ENCODE measurements at regions not wholly inside any gene's neighbourhood (a gene's known extent, or its start where the extent isn't known, plus 50 kb on each side); places are given as distances from the start of the nearest gene placed in this dataset.
A peak's percentile ranks its signal among the peaks of the same experiment; 100 is the strongest.

- DNase-seq (ENCODE audit: low spot score): no peak
These were observed 88.1 kb upstream of the C1QTNF7 start for GRCh38 chr4:15339737-15340136.

DNA sequence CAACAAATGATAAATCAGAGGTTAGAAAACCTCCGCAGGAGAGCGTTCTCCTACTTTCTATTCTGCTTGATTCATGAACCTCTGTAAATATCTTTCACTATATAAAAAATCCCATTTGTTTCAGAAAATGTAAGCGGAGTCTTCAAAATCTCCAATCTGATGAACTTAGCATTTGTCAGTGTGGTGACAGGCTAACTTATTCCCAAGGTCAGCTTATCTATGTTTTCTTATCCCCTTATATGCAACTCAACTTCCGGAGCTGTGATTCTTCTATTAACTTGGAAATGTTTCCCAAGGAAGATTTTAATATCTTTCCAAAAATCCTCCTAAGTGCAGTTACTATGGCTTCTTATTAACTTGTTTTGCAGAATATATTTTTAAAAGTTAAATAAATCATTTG lies 87.5 kb upstream of the C1QTNF7 start:
- no peak for DNase-seq (ENCODE audit: low spot score)

DNA sequence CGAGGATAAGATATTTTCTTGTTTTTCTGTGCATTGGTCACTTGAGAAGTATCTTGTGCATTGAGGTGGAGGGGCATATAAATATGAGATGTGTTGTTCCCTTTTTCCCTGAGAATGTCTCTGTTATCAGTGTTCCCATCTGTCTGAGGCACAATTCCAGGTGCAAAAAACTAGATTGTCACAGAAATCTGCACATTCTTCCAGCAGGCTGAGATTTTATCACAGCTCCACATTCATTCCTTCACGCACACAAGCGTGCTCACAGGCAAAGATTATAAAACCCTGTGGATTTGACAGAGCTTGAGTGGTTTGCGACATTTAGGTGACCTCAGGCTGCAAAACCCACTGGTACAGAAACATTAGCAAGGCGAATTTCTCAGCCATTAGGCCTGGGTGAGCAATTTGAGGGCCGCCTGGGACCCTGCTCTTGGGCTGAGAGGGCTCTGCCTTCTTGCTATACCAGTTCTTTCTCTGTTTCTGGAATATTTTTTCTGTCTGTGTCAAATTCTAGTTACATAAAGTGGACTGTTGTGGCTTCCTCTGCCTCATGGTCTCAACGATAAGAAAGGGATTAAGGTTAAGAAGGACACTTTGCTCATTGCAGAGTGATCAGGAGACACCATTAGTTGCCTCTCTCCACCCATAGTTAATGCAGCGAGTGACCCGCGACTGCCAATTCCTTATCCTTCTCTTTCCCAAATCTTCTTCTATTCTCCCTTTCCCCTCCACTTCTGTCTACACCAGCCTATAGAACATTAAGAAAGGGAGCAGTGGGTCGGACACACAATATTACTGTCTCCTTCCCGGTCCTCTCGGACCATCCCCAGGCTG lies 86.7 kb upstream of the C1QTNF7 start:
- DNase-seq (ENCODE audit: low spot score): no peak

DNA sequence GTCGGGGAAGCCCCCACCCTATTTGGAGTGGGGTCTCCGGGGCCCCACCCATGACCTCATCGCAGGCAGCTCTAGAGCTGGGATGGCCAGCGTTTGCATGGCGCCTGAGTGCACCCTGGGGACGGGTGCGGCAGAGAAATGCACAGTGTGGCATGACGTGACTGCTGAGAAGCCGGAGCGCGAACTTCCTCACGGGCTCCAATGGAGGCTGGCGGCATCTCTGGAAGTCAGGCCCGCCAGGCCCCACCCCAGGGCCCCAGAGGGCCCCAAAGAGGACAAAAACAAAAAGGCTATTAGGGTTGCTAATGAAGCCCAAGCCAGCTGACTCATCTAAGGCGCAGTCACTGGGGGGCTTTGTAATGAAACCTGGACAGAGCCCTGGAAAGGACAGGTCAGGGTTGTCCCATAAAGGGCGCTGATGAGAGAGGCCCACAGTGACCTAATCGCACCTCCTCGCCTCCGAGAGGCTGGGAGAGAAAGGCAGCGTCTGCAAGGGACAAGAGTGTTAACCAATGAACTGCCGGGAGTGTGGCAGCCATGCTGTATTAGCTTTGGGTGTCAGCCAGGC lies 86.0 kb upstream of the C1QTNF7 start:
- no peak for DNase-seq (ENCODE audit: low spot score)

DNA sequence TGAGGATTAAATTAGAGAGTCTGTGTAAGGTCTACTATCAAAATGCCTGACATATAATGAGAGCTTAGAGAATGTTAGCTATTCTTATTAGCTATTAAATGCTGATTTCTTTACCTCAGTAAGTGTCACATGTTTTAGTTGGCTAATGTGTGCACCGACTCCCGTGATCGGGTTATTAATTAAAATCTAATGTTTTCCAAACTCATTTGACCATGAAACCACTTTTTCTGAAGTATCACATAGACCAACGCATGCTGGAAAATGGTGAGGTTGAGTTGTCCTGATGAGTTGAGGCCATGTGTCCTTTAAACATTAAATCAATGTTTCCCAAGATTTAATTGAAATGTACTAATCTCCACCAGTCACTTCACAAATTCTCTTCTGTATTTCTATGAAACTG lies 84.8 kb upstream of the C1QTNF7 start:
- DNase-seq (ENCODE audit: low spot score): no peak

DNA sequence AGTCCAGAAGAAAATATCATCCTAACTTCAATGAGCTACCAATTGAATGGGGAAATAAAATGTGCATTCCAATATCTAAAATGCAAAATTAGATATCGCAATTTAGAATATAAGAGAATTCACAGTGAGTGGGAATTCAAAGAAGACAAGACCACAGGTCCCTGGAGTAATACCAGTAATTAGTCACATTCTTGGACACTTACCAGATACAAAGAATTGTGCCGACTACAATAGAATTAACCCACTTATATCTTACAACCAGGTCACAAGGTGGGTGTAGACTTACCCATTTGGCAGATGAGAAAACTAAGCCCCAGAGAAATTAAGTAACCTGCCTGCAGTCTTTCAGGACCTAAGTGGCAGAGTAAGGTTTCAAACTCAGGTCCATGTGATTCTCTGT lies 84.3 kb upstream of the C1QTNF7 start:
- DNase-seq (ENCODE audit: low spot score): no peak

DNA sequence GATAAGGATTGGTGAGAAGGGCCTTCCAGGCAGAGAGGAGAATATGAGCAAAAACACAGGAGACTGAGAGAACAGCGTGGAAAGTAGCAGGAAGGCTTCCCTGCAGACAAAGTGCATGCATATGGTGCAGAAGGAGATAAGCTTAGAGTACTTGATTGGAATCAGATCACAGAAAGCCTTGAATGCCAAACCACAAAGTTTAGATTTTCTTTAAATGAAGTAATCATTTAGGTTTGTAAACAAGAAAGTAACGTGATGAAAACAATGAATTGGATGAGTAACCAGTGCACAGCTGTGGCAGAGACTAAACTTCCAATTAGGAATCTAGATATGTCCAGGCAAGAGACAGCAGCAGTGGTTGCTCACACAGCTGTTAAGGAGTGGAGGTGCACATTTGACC lies 83.8 kb upstream of the C1QTNF7 start:
- DNase-seq (ENCODE audit: low spot score): no peak

GRCh38 chr4:15345134-15345533 lies 82.7 kb upstream of the C1QTNF7 start:
- no peak for DNase-seq (ENCODE audit: low spot score)

- DNase-seq (ENCODE audit: low spot score): no peak
These were observed 79.6 kb upstream of the C1QTNF7 start for GRCh38 chr4:15348236-15348635.

GRCh38 chr4:15348695-15349094 lies 79.1 kb upstream of the C1QTNF7 start:
- DNase-seq (ENCODE audit: low spot score): no peak

DNA sequence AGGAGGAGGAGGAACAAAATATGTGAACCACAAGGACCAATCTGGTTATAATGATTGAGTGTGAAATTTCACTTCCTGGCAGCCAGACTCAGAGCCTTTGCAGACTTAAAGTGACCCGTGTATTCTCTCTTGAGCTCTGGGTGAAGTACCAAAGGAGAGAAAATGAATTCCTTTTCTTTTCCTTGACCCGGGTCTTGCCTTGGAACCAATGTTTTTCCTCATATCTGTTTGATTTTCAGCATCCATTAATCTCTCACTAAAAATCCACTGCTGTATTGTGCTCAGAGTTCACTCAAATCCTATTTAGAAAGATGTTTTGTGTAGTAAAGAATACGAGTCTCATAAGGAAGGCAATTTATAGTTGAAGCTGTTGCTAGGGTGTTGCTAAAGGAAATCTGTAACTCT lies 78.3 kb upstream of the C1QTNF7 start:
- no peak for DNase-seq (ENCODE audit: low spot score)

DNA sequence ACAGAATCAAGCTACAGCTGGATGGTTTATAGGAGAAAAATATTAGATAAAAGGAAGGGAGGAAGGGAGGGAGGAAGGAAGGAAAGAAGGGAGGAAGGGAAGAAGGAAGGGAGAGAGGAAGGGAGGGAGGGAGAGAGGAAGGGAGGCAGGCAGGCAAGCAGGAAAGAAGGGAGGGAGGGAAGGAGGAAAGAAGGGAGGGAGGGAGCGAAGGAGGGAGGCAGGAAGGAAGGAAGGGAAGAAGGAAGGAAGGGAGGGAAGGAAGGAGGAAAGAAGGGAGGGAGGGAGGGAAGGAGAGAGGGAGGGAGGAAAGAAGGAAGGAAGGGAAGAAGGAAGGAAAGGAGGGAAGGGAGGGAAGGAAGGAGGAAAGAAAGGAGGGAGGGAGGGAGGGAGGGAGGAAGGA lies 77.9 kb upstream of the C1QTNF7 start:
- DNase-seq (ENCODE audit: low spot score): no peak

- DNase-seq (ENCODE audit: low spot score): peak; percentile 93
These were observed 75.3 kb upstream of the C1QTNF7 start for GRCh38 chr4:15352524-15352923.

- DNase-seq (ENCODE audit: low spot score): peak; percentile 13
These were observed 74.6 kb upstream of the C1QTNF7 start for GRCh38 chr4:15353207-15353606.

DNA sequence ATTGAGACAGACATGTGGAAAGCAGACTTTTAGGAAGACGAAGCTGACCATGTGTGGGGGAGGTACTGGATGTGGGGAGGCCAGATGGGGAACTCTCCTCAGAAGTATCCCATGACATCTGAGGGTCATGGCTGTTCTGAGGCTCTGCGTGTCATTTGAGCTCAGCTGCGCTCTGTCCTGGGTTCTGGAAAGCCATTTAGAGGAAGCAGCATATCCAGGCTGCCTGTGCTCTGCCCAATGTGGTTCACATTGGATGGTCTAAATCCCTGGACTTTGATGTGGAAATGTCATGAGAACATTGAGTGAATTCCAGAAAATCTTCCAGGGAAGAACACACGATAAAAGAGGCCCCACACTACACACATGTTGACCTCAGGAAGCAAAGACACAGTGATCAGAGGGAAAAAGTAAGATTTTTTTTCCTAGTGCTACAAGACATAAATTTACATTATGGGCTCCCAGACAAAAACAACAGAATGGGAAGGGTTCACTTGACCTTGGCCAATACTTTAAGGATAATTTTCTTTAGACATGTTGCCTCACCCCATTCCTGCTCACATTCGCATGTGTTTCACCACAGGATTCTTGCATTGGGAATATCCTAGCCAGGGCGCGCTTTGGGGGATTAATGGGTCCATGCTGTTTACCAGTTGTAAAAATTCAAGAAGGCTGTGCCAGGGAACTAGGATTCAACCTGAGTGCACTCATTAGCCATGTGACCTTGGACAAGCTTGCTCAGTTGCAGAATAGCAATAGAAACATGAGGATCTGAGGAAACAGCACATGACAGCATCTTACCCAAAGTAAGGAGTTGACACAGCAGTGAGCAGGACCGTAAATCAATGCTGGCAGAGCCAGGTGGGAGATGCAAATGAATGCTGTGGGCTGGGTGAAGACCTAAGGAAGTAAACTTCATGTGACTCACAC lies 73.2 kb upstream of the C1QTNF7 start:
- DNase-seq (ENCODE audit: low spot score): no peak

- no peak for DNase-seq (ENCODE audit: low spot score)
These were observed 66.3 kb upstream of the C1QTNF7 start for GRCh38 chr4:15361529-15361928.

DNA sequence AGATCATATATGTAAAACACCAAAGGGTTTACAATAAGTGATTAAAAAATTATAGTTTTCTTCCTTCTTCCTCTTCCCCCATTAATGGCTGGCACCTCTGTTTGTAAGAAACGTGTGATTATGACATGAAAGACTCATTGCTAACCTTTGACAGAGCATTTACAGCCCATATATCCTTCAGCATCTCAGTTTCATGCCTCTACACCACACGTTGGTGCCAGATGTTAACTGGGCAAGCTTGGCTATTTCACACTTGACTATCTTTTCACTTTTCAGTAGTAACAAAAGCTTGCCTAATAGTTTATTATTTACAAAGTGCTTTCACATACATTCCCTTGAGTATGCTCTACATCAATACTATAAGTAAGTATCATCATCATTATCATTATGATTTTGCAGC lies 65.3 kb upstream of the C1QTNF7 start:
- no peak for DNase-seq (ENCODE audit: low spot score)

DNA sequence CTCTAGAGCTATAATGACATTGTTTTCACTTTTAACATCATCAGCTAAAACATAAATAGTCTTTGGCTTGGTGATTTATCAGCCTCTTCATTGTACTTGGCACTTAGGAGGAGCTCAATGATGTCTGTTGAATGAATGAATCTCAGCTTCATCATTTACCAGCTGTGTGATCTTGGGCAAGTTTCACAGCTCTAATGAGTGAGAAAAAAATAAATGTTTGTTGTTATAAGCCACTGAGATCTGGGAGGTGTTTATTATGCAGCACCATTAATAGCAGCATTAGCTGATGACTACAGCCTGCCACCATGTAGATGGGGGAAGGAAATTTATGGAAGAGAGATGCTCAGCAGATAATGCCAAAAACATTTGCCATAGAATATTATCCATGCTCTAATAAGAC lies 63.6 kb upstream of the C1QTNF7 start:
- DNase-seq (ENCODE audit: low spot score): no peak

DNA sequence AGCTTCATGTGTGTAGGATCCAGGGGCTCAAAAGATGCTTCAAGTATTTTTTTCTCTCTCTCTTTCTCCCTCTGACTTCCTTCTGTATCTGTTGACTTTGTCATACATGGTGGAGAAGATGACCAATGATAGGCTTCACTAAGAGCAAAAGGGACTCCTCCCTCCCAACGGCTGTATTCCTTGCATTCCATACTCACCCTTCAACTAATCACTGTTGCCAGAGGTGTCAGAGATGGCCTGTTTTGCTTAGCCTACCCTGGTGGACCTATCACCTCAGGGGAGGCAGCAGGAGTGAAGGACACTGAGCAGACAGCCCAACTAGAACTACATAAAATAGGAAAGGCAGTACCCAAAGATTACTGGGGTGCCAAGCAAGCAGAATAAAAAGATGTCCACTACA lies 62.2 kb upstream of the C1QTNF7 start:
- no peak for DNase-seq (ENCODE audit: low spot score)

DNA sequence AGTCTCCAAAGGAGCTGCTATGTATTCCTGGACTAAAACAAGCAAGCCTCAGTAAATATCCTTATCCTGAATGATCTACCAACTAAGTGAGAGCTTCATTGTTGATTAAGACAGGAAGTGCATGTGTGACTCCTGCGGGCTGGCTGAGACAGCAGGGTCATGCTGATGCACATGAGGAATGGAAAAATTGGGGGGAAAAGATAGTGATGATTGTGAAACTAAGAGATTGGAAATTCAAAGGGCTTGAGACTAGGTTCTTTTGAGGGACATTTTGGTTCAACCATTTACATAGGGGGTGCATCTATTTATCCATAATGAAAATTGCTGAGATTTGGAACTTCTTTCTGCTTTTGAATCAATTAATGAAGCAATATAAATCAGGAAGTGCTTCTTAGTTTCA lies 61.1 kb upstream of the C1QTNF7 start:
- no peak for DNase-seq (ENCODE audit: low spot score)

- no peak for DNase-seq (ENCODE audit: low spot score)
These were observed 59.0 kb upstream of the C1QTNF7 start for GRCh38 chr4:15368856-15369255.

- DNase-seq (ENCODE audit: low spot score): no peak
These were observed 57.5 kb upstream of the C1QTNF7 start for GRCh38 chr4:15370296-15370695.

GRCh38 chr4:15373363-15373762 lies 54.5 kb upstream of the C1QTNF7 start:
- DNase-seq (ENCODE audit: low spot score): no peak

All from cerebellar cortex (tissue), 1 donor.